ENCODE measurements at regions not wholly inside any gene's neighbourhood (a gene's known extent, or its start where the extent isn't known, plus 50 kb on each side); places are given as distances from the start of the nearest gene placed in this dataset.
"Not testable (repeated sequence)": the region's sequence is repeated elsewhere in the genome, so short reads cannot be mapped to it uniquely, and the experiment has no call there.

- H3K4me3 Mint-ChIP-seq (ENCODE audit: low read depth) = no peak overlapping the region
- H3K27ac Mint-ChIP-seq = no peak overlapping the region
- no peaks in the 10 kb centered on the region for H3K27me3 Mint-ChIP-seq
- peaks cover 28% of the 10 kb centered on the region for H3K9me3 Mint-ChIP-seq (ENCODE audit: low read depth)
- H3K36me3 Mint-ChIP-seq (ENCODE audit: insufficient read depth) = peaks cover 4% of the 10 kb centered on the region
- DNase-seq (ENCODE audit: low spot score, unreplicated experiment) = no peak
- peaks cover 1% of the 10 kb centered on the region for H3K4me1 Mint-ChIP-seq (ENCODE audit: low read depth)
- TF ChIP-seq CTCF (IDR thresholded peaks at IDR 0.05; ENCODE audit: unreplicated experiment) = no peak
These were observed 318.5 kb downstream of the EDEM1 start for GRCh38 chr3:5505997-5506396.

DNA sequence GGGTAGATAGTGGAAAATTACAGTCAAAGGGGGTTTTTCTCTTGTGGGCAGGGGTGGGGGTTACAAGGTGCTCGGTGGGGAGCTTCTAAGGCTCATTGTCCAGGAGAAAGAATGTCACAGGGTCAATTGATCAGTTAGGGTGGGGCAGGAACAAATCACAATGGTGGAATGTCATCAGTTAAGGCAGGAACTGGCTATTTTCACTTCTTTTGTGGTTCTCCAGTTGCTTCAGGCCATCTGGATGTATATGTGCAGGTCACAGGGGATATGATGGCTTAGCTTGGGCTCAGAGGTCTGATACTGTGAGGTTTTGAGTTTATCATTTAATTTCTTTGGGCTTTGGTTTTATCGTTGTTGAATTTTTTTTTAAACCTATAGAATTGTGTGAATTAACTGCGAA, 321.4 kb downstream of the EDEM1 start:
- H3K27ac Mint-ChIP-seq; H3K4me3 Mint-ChIP-seq (ENCODE audit: low read depth); H3K27me3 Mint-ChIP-seq; H3K36me3 Mint-ChIP-seq (ENCODE audit: insufficient read depth); H3K4me1 Mint-ChIP-seq (ENCODE audit: low read depth); DNase-seq (ENCODE audit: low spot score, unreplicated experiment): not testable (repeated sequence)
- H3K9me3 Mint-ChIP-seq (ENCODE audit: low read depth) = peaks cover 47% of the 10 kb centered on the region

DNA sequence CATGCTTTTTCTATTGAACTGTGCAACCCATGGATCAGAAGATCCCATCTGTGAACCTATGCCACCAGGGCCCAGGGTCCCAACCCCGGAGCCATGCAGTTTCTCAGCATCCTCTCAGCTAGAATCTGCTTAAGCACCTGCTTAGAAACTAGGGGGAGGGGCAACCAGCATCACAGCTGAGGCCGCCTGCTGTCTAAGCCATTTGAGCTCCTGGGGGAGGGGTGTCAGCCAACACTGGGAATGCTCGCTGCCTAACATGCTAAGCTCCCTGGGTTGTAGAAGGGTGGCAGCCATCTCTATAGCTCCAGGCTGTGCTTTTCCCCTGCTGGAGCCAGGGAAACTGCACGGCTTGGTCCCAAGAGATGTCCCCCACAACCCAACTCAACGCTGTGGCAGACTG, 322.8 kb downstream of the EDEM1 start:
- Mint-ChIP-seq H3K27me3 (no peaks in the 10 kb centered on the region), H3K36me3 (ENCODE audit: insufficient read depth) (peaks cover 4% of the 10 kb centered on the region), H3K4me3 (ENCODE audit: low read depth) (no peak overlapping the region), H3K27ac (no peak overlapping the region), H3K4me1 (ENCODE audit: low read depth) (peaks cover 1% of the 10 kb centered on the region), H3K9me3 (ENCODE audit: low read depth) (peaks cover 54% of the 10 kb centered on the region)
- no peak for TF ChIP-seq CTCF (IDR thresholded peaks at IDR 0.05; ENCODE audit: unreplicated experiment)
- DNase-seq (ENCODE audit: low spot score, unreplicated experiment) = no peak

GRCh38 chr3:5517921-5518320, 330.4 kb downstream of the EDEM1 start:
- Mint-ChIP-seq H3K36me3 (ENCODE audit: insufficient read depth) (no peaks in the 10 kb centered on the region), H3K27me3 (no peaks in the 10 kb centered on the region), H3K4me1 (ENCODE audit: low read depth) (no peaks in the 10 kb centered on the region), H3K9me3 (ENCODE audit: low read depth) (peaks cover 20% of the 10 kb centered on the region), H3K4me3 (ENCODE audit: low read depth) (no peak overlapping the region), H3K27ac (no peak overlapping the region)
- no peak for TF ChIP-seq CTCF (IDR thresholded peaks at IDR 0.05; ENCODE audit: unreplicated experiment)
- DNase-seq (ENCODE audit: low spot score, unreplicated experiment) = no peak

GRCh38 chr3:5520237-5520636, 332.7 kb downstream of the EDEM1 start:
- Mint-ChIP-seq H3K4me1 (ENCODE audit: low read depth) (no peaks in the 10 kb centered on the region), H3K4me3 (ENCODE audit: low read depth) (no peak overlapping the region), H3K9me3 (ENCODE audit: low read depth) (peaks cover 7% of the 10 kb centered on the region), H3K27me3 (no peaks in the 10 kb centered on the region), H3K27ac (no peak overlapping the region), H3K36me3 (ENCODE audit: insufficient read depth) (no peaks in the 10 kb centered on the region)
- DNase-seq (ENCODE audit: low spot score, unreplicated experiment) = no peak
- TF ChIP-seq CTCF (IDR thresholded peaks at IDR 0.05; ENCODE audit: unreplicated experiment) = no peak

DNA sequence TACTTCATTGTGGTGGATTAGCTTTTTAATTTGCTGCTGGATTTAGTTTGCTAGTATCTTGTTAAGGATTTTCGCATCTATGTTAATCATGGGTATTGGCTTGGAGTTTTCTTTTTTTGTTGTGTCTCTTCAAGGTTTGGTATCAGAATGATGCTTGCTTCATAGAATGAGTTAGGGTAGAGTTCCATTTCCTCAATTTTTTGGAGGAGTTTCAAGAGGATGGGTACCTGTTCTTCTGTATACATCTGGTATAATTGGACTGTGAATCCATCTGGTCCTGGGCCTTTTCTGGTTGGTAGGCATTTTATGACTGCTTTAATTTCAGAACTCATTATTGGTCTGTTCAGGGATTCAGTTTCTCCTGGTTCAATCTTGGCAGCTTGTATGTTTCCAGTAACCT, 335.6 kb downstream of the EDEM1 start:
- H3K36me3 Mint-ChIP-seq (ENCODE audit: insufficient read depth) = no peaks in the 10 kb centered on the region
- H3K27me3 Mint-ChIP-seq = no peaks in the 10 kb centered on the region
- no peak overlapping the region for H3K4me3 Mint-ChIP-seq (ENCODE audit: low read depth)
- no peak for DNase-seq (ENCODE audit: low spot score, unreplicated experiment)
- peaks cover 7% of the 10 kb centered on the region for H3K9me3 Mint-ChIP-seq (ENCODE audit: low read depth)
- H3K4me1 Mint-ChIP-seq (ENCODE audit: low read depth) = no peaks in the 10 kb centered on the region
- no peak for TF ChIP-seq CTCF (IDR thresholded peaks at IDR 0.05; ENCODE audit: unreplicated experiment)
- no peak overlapping the region for H3K27ac Mint-ChIP-seq
